HCT116 (cell line): ENCODE measurements at regions not wholly inside any gene's neighbourhood (a gene's known extent, or its start where the extent isn't known, plus 50 kb on each side); places are given as distances from the start of the nearest gene placed in this dataset.

Experiments
- ATAC-seq: fragments of 200-7000 bp; cut with Tn5 transposase; 2 replicates; pipeline ENCODE4 v1.9.1; 2020; ENCODE audit warnings: mild to moderate bottlenecking, moderate library complexity
- BruUV-seq: library from RNA; stranded (reverse); fragments of 400-500 nt; replicated peaks from 2 replicates; lab custom pipeline; 2021; lab: Mats Ljungman, UMichigan
- CTCF ChIA-PET: fragments of 300-600 bp; sonication (Branson Sonifier 250); formaldehyde crosslinking; loops from one replicate; lab custom pipeline; 2021; ENCODE audit warnings: antibody characterized with exemption; lab: Charles Lee
- POLR2A ChIA-PET: fragments of 300-600, 350-600 bp; sonication (Branson Sonifier 250); formaldehyde crosslinking; loops from one replicate; lab custom pipeline; 2021; ENCODE audit warnings: antibody characterized with exemption; lab: Charles Lee
- RAD21 ChIA-PET, 2 experiments: fragments of 300-600 bp; sonication (Branson Sonifier 250); formaldehyde crosslinking; loops; one replicate each; lab custom pipeline; 2023; ENCODE audit warnings: low total read pairs in 2 of 2; ENCODE audit not compliant: uncharacterized antibody in 2 of 2, unreplicated experiment in 2 of 2, low non-redundant PET in 1 of 2; lab: Charles Lee
- DNase-seq: peaks from one replicate; pipeline ENCODE4 v3.0.0-alpha.2; 2010; ENCODE audit warnings: low read depth, low spot score
- H2AFZ ChIP-seq: fragments of 200-600 bp; shearing (Covaris generic), sonication (generic); 2 replicates; pipeline ENCODE4 v1.6.1; 2017; ENCODE audit warnings: low read depth, mixed run types, mixed read lengths, antibody characterized with exemption, low read length; ENCODE audit not compliant: poor library complexity, severe bottlenecking
- H3K27ac ChIP-seq: 2 replicates; pipeline ENCODE4 v1.5.1; 2012; ENCODE audit warnings: low read depth, low read length
- H3K27me3 ChIP-seq: fragments of 200-600 bp; sonication (generic); 2 replicates; pipeline ENCODE4 v1.6.1; 2016; ENCODE audit warnings: mixed run types, low read length, mixed read lengths; ENCODE audit not compliant: insufficient read depth
- H3K36me3 ChIP-seq, 2 experiments: fragments of 200-500 bp in 1 of 2; fragments of 200-600 bp in 1 of 2; sonication (Bioruptor generic) in 1 of 2; sonication (generic) in 1 of 2; 2 replicates each; pipeline versions ENCODE4 v1.5.1 to v1.6.1; 2014 to 2016; ENCODE audit warnings: low read length in 2 of 2, inconsistent platforms in 1 of 2, mixed read lengths in 1 of 2, mixed run types in 1 of 2; ENCODE audit not compliant: insufficient read depth in 2 of 2, control insufficient read depth in 1 of 2
- H3K4me1 ChIP-seq, 2 experiments: fragments of 200-600 bp in 1 of 2; sonication (generic) in 1 of 2; 2 replicates each; pipeline versions ENCODE4 v1.5.1 to v1.6.1; 2012 to 2017; ENCODE audit warnings: low read length in 2 of 2, inconsistent platforms in 1 of 2, mild to moderate bottlenecking in 1 of 2, mixed read lengths in 1 of 2, mixed run types in 1 of 2, moderate library complexity in 1 of 2; ENCODE audit not compliant: insufficient read depth in 2 of 2, control insufficient read depth in 1 of 2
- H3K4me2 ChIP-seq: fragments of 200-600 bp; sonication (generic); 2 replicates; pipeline ENCODE4 v1.6.1; 2017; ENCODE audit warnings: mixed run types, low read length, mixed read lengths
- H3K4me3 ChIP-seq, 2 experiments: fragments of 200-600 bp in 1 of 2; sonication (generic) in 1 of 2; replicated peaks in 1 of 2; 2 replicates each; pipeline ENCODE4 v1.5.1; 2011 to 2016; ENCODE audit warnings: low read length in 2 of 2, control low read depth in 1 of 2, low read depth in 1 of 2, mild to moderate bottlenecking in 1 of 2, mixed read lengths in 1 of 2, mixed run types in 1 of 2
- H3K79me2 ChIP-seq: fragments of 200-600 bp; sonication (generic); 2 replicates; pipeline ENCODE4 v1.6.1; 2017; ENCODE audit warnings: mild to moderate bottlenecking, mixed run types, low read length, moderate library complexity, mixed read lengths; ENCODE audit not compliant: insufficient read depth
- H3K9ac ChIP-seq: fragments of 200-600 bp; sonication (generic); 2 replicates; pipeline ENCODE4 v1.6.1; 2016; ENCODE audit warnings: low read length, mixed read lengths
- H3K9me2 ChIP-seq: fragments of 200-600 bp; sonication (generic), shearing (Covaris generic); 2 replicates; pipeline ENCODE4 v1.6.1; 2017; ENCODE audit warnings: mixed run types, mild to moderate bottlenecking, moderate library complexity; ENCODE audit not compliant: insufficient read depth
- H3K9me3 ChIP-seq, 2 experiments: fragments of 200-500 bp in 1 of 2; fragments of 200-600 bp in 1 of 2; sonication (Bioruptor generic) in 1 of 2; sonication (generic) in 1 of 2; 2 replicates each; pipeline ENCODE4 v1.6.1; 2014 to 2017; ENCODE audit warnings: low read length in 2 of 2, mixed read lengths in 2 of 2, inconsistent platforms in 1 of 2, low read depth in 1 of 2, mild to moderate bottlenecking in 1 of 2, mixed run types in 1 of 2, moderate library complexity in 1 of 2; ENCODE audit not compliant: control insufficient read depth in 1 of 2, insufficient read depth in 1 of 2
- H4K20me1 ChIP-seq: fragments of 200-600 bp; sonication (generic), shearing (Covaris generic); 2 replicates; pipeline ENCODE4 v1.6.1; 2017; ENCODE audit warnings: mixed run types, mild to moderate bottlenecking, moderate library complexity; ENCODE audit not compliant: insufficient read depth
- CBX3 ChIP-seq: IDR thresholded peaks from 2 replicates; pipeline ENCODE4 v1.6.1; 2012; ENCODE audit warnings: low read depth
- CTCF ChIP-seq, 3 experiments: fragments of 200-600 bp in 1 of 3; sonication (generic) in 1 of 3; IDR thresholded peaks in 2 of 3; conservative IDR thresholded peaks in 1 of 3; 2 replicates each; pipeline ENCODE4 v1.5.1; 2012 to 2017; ENCODE audit warnings: low read depth in 2 of 3, low read length in 2 of 3, antibody characterized with exemption in 1 of 3, borderline replicate concordance in 1 of 3, control low read depth in 1 of 3, mild to moderate bottlenecking in 1 of 3, mixed read lengths in 1 of 3, mixed run types in 1 of 3, moderate library complexity in 1 of 3; ENCODE audit not compliant: insufficient read depth in 1 of 3
- EGR1 ChIP-seq: IDR thresholded peaks from 2 replicates; pipeline ENCODE4 v1.6.1; 2012; ENCODE audit warnings: low read depth
- ELF1 ChIP-seq: IDR thresholded peaks from 2 replicates; pipeline ENCODE4 v1.6.1; 2012; ENCODE audit warnings: low read depth, borderline replicate concordance
- EZH2 ChIP-seq: fragments of 200-600 bp; sonication (generic); IDR thresholded peaks from 2 replicates; pipeline ENCODE4 v1.6.1; 2017; ENCODE audit warnings: antibody characterized with exemption, mixed run types
- FOSL1 ChIP-seq: IDR thresholded peaks from 2 replicates; pipeline ENCODE4 v1.6.1; 2012; ENCODE audit warnings: low read depth
- MAX ChIP-seq: IDR thresholded peaks from 2 replicates; pipeline ENCODE4 v1.6.1; 2012
- POLR2A ChIP-seq: IDR thresholded peaks from 2 replicates; pipeline ENCODE4 v1.7.0; 2011; ENCODE audit warnings: borderline replicate concordance; ENCODE audit not compliant: insufficient read depth, insufficient read length; ENCODE audit errors: extremely low read depth
- SIN3A ChIP-seq: IDR thresholded peaks from 2 replicates; pipeline ENCODE4 v1.6.1; 2012; ENCODE audit warnings: low read depth
- SP1 ChIP-seq: IDR thresholded peaks from 2 replicates; pipeline ENCODE4 v1.6.1; 2012; ENCODE audit warnings: low read depth
- SRF ChIP-seq: IDR thresholded peaks from 2 replicates; pipeline ENCODE4 v1.6.1; 2012; ENCODE audit warnings: low read depth
- TCF7L2 ChIP-seq: IDR thresholded peaks from 2 replicates; pipeline ENCODE4 v1.7.0; 2011; ENCODE audit warnings: borderline replicate concordance, inconsistent platforms; ENCODE audit not compliant: insufficient read depth, insufficient read length; ENCODE audit errors: extremely low read depth
- YY1 ChIP-seq: IDR thresholded peaks from 2 replicates; pipeline ENCODE4 v1.6.1; 2011; ENCODE audit warnings: low read length, low read depth, moderate library complexity, mild to moderate bottlenecking; ENCODE audit not compliant: insufficient replicate concordance; ENCODE audit errors: extremely low read depth
- ZFX ChIP-seq: fragments of 450-650 bp; IDR thresholded peaks from 2 replicates; pipeline ENCODE4 v1.6.1; 2017
- ZNF274 ChIP-seq: fragments of 200-500 bp; sonication (Bioruptor generic); IDR thresholded peaks from 2 replicates; pipeline ENCODE4 v1.6.1; 2014; ENCODE audit warnings: mild to moderate bottlenecking, low read depth, low read length, inconsistent platforms
- intact Hi-C: fragments of 100-400 bp; cut with micrococcal nuclease; formaldehyde crosslinking; loops from 2 replicates; pipeline ENCODE4 v1.10.0; 2022
- TF ChIP-seq, protein P1 (sequence below): IDR thresholded peaks from 2 replicates; pipeline ENCODE4 v1.6.1; 2012
- TF ChIP-seq, protein P2 (sequence below): IDR thresholded peaks from 2 replicates; pipeline ENCODE4 v1.6.1; 2012; ENCODE audit warnings: low read depth

- H3K9ac ChIP-seq, result no peak overlapping the region
- H3K27me3 ChIP-seq, result no peaks in the 10 kb centered on the region
- H4K20me1 ChIP-seq, result no peaks in the 10 kb centered on the region
- no peaks in the 10 kb centered on the region for H3K79me2 ChIP-seq
- intact Hi-C loops, result no loop called here
- H3K36me3 ChIP-seq, result no peaks in the 10 kb centered on the region
- H3K9me2 ChIP-seq, result no peaks in the 10 kb centered on the region; the same call in 1 of the 2 replicates
- DNase-seq, result no peak
- no peak for ATAC-seq
- H3K27ac ChIP-seq, result no peak overlapping the region
- CTCF ChIA-PET, result no interaction called here
- no TSS peak for BruUV-seq
- H2AFZ ChIP-seq, result no peak overlapping the region
- RAD21 ChIA-PET, result no interaction called here
- no peak overlapping the region for H3K4me3 ChIP-seq
- POLR2A ChIA-PET, result no interaction called here
- no peaks in the 10 kb centered on the region for H3K4me1 ChIP-seq
- TF ChIP-seq SIN3A, result no peak
- TF ChIP-seq EZH2, result no peak
- TF ChIP-seq TCF7L2, result no peak
- no peak for TF ChIP-seq ZFX
- TF ChIP-seq YY1, result no peak
- no peak for TF ChIP-seq SRF
- TF ChIP-seq ELF1, result no peak
- no peak for TF ChIP-seq SP1
- H3K9me3 ChIP-seq, result no peaks in the 10 kb centered on the region
- H3K4me2 ChIP-seq, result no peak overlapping the region
Observed at GRCh38 chr11:31902706-31903105, 91.6 kb upstream of the PAX6 start.

DNA sequence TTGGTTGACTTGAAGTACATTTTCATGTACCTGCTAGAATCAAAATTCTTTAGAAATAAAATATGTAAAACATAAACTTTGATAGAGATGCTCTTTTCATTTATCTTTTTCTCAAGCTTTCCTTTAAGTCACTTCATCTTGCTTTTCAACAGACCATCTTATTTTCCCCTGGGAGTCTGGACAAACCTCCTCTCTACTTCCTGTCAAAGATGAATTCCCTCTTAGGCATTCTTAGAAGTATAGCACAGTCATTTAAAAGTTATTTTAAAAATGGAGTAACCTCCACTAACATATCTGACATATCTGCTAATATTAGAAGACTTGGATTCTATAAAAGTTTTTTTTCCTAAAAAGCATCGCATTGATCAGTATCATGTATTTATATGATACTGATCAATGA is 84.8 kb upstream of the PAX6 start:
- H4K20me1 ChIP-seq, result no peaks in the 10 kb centered on the region
- H3K79me2 ChIP-seq, result no peaks in the 10 kb centered on the region
- H3K9ac ChIP-seq, result no peak overlapping the region
- no TSS peak for BruUV-seq
- H3K27me3 ChIP-seq, result no peaks in the 10 kb centered on the region
- H3K36me3 ChIP-seq, result no peaks in the 10 kb centered on the region
- ChIA-PET RAD21 (no interaction called here), CTCF (no interaction called here), POLR2A (no interaction called here)
- no peak overlapping the region for H3K27ac ChIP-seq
- H2AFZ ChIP-seq, result no peak overlapping the region
- no peaks in the 10 kb centered on the region for H3K9me3 ChIP-seq
- no peak overlapping the region for H3K4me3 ChIP-seq
- DNase-seq (no peak), ATAC-seq (no peak)
- H3K4me2 ChIP-seq, result no peak overlapping the region
- intact Hi-C loops, result no loop called here
- no peaks in the 10 kb centered on the region for H3K4me1 ChIP-seq
- no peaks in the 10 kb centered on the region for H3K9me2 ChIP-seq
- TF ChIP-seq ZFX (no peak), SIN3A (no peak), MAX (no peak), EZH2 (no peak), EGR1 (no peak), ZNF274 (no peak), TCF7L2 (no peak), POLR2A (no peak), CTCF (IDR thresholded peaks at IDR 0.05 in 2 of 3, conservative IDR thresholded peaks at IDR 0.05 in 1 of 3; ENCODE audit: borderline replicate concordance in 1 of 3, insufficient read depth in 1 of 3, low read depth in 2 of 3, low read length in 2 of 3) (no peak), FOSL1 (no peak), CBX3 (no peak), ELF1 (no peak)
- TF ChIP-seq, protein P1, sequence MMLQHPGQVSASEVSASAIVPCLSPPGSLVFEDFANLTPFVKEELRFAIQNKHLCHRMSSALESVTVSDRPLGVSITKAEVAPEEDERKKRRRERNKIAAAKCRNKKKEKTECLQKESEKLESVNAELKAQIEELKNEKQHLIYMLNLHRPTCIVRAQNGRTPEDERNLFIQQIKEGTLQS, result no peak
- TF ChIP-seq, protein P2, sequence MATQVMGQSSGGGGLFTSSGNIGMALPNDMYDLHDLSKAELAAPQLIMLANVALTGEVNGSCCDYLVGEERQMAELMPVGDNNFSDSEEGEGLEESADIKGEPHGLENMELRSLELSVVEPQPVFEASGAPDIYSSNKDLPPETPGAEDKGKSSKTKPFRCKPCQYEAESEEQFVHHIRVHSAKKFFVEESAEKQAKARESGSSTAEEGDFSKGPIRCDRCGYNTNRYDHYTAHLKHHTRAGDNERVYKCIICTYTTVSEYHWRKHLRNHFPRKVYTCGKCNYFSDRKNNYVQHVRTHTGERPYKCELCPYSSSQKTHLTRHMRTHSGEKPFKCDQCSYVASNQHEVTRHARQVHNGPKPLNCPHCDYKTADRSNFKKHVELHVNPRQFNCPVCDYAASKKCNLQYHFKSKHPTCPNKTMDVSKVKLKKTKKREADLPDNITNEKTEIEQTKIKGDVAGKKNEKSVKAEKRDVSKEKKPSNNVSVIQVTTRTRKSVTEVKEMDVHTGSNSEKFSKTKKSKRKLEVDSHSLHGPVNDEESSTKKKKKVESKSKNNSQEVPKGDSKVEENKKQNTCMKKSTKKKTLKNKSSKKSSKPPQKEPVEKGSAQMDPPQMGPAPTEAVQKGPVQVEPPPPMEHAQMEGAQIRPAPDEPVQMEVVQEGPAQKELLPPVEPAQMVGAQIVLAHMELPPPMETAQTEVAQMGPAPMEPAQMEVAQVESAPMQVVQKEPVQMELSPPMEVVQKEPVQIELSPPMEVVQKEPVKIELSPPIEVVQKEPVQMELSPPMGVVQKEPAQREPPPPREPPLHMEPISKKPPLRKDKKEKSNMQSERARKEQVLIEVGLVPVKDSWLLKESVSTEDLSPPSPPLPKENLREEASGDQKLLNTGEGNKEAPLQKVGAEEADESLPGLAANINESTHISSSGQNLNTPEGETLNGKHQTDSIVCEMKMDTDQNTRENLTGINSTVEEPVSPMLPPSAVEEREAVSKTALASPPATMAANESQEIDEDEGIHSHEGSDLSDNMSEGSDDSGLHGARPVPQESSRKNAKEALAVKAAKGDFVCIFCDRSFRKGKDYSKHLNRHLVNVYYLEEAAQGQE, result no peak
